AG09319 (cell line): ENCODE measurements at regions not wholly inside any gene's neighbourhood (a gene's known extent, or its start where the extent isn't known, plus 50 kb on each side); places are given as distances from the start of the nearest gene placed in this dataset.
"Not testable (repeated sequence)": the region's sequence is repeated elsewhere in the genome, so short reads cannot be mapped to it uniquely, and the experiment has no call there.

Experiments used
- DNase-seq: peaks from one replicate; pipeline ENCODE4 v3.0.0-alpha.2; 2010; ENCODE audit warnings: low read depth; ENCODE audit errors: extremely low read depth
- TF ChIP-seq, protein P1 (sequence below): IDR thresholded peaks from 2 replicates; pipeline ENCODE4 v1.5.1; 2011; ENCODE audit warnings: low read depth, mild to moderate bottlenecking, inconsistent platforms, low read length, moderate library complexity

DNA sequence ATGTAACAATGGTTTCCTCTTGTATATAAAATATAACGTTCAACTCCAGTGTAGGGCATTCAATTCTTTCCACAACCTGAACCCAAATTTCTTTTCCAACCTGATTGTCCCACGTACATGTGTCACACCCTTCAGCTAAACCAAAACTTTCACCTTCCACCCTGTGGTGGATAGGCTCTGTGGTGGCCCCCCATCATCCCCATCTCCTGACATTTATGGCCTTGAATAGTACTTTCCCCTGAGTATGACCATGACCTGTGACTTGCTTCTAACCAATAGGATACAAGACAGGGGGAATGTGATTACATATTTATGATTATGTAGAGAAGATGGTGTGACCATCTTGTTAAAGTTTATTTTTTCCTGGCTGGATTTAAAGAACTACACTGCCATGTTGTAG lies 377.0 kb downstream of the PTPRC start:
- TF ChIP-seq, protein P1, sequence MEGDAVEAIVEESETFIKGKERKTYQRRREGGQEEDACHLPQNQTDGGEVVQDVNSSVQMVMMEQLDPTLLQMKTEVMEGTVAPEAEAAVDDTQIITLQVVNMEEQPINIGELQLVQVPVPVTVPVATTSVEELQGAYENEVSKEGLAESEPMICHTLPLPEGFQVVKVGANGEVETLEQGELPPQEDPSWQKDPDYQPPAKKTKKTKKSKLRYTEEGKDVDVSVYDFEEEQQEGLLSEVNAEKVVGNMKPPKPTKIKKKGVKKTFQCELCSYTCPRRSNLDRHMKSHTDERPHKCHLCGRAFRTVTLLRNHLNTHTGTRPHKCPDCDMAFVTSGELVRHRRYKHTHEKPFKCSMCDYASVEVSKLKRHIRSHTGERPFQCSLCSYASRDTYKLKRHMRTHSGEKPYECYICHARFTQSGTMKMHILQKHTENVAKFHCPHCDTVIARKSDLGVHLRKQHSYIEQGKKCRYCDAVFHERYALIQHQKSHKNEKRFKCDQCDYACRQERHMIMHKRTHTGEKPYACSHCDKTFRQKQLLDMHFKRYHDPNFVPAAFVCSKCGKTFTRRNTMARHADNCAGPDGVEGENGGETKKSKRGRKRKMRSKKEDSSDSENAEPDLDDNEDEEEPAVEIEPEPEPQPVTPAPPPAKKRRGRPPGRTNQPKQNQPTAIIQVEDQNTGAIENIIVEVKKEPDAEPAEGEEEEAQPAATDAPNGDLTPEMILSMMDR = no peak
- no peak for DNase-seq

DNA sequence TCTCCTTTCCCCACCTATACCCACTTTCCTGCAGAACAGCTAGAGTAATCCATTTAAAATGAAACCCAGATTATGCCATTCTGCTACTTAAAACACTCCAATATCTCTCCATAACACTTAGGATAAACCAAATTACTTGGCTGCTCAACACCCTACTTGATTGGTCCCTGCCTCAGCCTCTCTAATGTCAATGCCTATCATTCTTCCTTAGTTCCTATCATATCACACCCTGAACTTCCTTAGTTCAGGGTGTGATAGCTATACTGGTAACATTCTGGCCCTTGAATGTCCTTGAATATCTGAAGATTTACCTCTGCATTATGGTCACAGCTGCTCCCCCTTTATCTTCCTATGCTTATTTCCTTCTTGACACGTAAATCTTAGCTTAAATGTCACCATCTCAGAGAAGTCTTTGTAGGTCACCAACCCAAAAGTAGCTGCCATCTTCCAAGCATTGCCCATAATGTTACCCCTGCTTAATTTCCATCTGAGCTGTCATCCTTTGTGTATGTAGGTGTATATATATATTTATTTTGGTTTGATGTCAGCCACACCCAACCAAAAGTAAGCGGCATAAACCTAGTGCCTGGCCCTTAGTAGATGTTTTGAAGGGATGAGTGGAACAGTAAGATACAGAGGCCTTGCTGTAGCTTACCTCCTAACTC lies 379.8 kb downstream of the PTPRC start:
- TF ChIP-seq, protein P1 = no peak
- DNase-seq = no peak

DNA sequence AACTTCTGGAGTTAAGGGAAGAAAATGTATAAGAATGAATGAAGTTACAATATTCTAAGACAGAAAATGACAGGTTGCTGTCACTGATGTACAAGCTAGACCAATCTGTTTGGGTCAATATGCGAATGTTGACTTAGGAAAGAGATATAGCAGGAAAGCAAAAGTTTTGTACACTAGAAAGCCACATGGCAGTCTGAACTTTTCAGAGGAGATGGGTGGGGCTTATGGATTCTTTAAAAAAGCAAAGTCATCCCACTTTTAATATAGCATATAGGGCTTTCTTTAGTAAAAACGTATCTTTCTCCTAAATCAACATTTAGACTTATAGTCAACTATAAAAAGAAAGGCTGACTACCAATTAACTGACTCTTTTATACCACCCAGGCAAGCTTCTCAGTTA lies 381.2 kb downstream of the PTPRC start:
- TF ChIP-seq, protein P1 = no peak
- DNase-seq = no peak

DNA sequence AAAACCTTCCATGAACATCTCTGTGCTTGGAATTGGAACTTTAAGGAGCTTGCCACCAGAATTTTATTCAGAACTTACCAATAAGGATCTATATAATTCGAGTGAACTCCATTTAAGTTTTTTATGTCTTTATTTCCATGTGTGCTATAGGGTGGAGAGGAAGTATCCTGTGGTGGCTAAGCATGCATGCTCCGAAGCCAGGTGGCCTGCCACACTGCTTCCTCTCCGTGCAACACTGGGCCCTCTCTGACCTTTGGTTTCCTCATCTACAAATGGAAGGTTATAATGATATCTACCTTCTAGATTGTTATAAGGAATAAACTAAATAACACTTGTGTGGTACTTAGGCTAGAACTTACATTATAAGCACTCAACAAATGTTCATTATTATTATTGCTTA lies 382.1 kb downstream of the PTPRC start:
- TF ChIP-seq, protein P1 = no peak
- DNase-seq = no peak

DNA sequence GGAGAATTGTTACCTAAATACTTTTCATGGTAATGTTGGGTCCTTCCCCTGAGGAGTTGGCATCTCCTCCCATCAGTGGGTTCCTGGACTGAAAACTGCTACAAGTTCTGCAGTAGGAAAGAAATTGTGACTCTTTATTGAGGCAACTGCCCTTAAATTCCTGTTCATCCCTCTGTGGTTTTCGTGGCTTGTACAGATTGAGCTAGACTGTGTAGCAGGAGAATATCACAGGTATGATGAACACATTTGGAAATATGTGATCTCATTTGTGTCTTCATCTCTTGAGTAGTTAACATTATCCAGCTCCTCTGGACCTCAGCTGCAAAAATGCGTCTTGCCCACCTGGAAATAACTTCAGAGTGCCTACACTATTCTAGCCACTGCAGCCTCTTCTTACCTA lies 390.6 kb downstream of the PTPRC start:
- TF ChIP-seq, protein P1 = no peak
- no peak for DNase-seq

DNA sequence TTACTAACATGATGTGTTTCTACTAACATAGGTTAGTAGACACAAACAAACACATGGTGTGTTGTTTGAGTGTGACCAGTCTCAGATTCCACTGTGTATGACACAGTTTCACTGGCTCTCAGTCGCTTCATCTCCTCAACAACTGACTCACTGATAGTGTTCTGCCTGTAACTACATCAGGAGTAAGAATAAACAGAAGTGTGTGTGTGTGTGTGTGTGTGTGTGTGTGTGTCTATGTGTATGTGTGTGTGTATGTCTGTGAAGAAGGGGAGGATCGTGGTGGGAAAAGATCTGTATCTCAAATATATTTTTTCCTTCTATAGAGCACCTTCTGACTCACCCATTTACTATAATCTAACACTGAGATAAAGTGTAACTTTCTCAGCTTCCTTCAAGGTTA lies 391.0 kb downstream of the PTPRC start:
- TF ChIP-seq, protein P1 = no peak
- no peak for DNase-seq

DNA sequence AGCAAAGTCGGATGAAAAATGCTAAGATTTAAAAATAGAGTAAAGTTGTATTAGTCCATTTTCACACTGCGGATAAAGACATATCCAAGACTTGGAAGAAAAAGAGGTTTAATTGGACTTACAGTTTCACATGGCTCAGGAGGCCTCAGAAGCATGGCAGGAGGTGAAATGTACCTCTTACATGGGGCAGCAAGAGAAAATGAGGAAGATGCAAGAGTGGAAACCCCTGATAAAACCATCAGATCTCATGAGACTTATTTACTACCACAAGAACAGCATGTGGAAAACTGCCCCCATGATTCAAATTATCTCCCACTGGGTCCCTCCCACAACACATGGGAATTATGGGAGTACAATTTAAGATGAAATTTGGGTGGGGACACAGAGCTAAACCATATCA lies 391.7 kb downstream of the PTPRC start:
- not testable (repeated sequence) for DNase-seq

DNA sequence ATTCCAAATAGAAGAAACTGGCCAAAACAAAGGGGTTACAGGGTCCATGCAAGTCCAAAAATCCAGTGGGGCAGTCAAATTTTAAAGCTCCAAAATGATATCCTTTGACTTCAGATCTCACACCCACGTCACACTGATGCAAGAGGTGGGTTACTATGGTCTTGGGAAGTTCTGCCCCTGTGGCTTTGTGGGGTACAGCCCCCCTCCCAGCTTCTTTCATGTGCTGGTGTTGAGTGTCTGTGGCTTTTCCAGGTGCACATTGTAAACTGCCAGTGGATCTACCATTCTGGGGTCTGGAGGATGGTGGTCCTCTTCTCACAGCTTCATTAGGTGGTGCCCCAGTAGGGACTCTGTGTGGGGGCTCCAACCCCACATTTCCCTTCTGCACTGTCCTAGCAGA lies 392.3 kb downstream of the PTPRC start:
- DNase-seq = not testable (repeated sequence)

DNA sequence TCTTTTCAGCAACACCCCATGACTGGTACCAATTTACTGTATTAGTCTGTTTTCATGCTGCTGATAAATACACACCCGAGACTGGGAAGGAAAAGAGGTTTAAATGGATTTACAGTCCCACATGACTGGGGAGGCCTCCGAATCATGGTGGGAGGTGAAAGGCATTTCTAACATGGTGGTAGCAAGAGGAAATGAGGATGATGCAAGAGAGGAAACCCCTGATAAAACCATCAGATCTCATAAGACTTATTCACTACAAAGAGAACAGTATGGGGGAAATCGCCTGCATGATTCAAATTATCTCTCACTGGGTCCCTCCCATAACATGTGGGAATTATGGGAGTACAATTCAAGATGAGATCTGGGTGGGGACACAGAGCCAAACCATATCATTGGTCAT lies 393.6 kb downstream of the PTPRC start:
- DNase-seq = not testable (repeated sequence)
